Fibroblast of gingiva (primary cell): ENCODE measurements at regions not wholly inside any gene's neighbourhood (a gene's known extent, or its start where the extent isn't known, plus 50 kb on each side); places are given as distances from the start of the nearest gene placed in this dataset.

Source experiments
- DNase-seq: peaks from one replicate; pipeline ENCODE4 v3.0.0-alpha.2; 2011; ENCODE audit warnings: low read depth

DNA sequence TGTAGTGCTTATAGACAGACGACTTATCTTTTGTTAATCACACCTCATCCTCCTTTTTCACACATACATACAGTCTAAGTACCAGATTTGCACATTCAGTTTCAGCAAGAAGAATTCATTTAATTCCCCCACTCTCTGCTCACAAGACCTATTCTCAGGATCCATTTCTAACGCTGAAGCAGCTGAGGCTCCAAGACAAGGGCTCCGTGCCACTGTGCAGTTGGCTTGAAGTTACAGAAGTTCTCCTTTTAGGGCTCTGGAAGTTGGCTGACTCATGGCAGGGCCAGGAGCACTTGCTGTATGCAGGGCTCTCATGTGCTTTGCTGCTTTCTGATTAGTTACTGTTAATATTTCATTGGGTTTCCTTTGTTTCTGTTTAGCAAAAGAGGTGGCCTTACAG is 1566.9 kb upstream of the TMEM132C start:
- peak; percentile 6 for DNase-seq

DNA sequence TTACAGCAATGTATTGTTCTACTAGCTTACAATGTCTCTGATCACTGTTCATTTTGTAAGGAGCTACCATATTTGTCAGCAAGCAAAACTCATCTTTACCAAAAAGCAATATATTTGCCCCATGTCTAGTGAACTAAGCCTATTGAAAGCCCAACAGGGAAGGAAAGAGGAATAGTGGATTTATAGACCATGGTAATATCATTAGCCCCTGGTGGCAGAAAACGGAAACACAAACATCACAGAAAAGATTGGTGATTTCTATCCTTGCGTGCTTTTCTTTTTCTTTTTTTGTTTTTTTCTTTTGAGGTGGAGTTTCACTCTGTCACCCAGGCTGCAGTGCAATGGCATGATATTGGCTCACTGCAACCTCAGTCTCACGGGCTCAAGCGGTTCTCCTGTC is 1562.4 kb upstream of the TMEM132C start:
- no peak for DNase-seq

GRCh38 chr12:126706300-126706699 is 1560.7 kb upstream of the TMEM132C start:
- no peak for DNase-seq

DNA sequence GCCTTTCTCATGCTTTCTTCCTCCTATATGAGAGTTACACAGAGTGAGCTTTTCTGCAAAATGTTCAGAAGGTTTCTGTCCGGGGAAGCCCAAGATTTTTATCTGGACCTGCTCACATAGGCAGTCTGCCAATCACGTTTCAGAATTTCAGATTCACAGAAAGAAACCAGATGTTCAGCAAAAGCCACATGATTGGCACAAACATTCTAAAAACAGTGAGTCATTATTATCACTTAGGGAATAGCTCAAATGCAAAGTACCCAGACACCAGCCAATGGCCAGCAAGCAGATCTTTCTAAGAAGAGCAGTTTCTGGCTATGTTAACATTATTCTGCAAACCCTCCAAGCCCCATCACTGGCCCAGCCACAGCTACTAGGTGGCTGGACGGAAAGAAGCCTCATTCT is 1558.5 kb upstream of the TMEM132C start:
- DNase-seq, result peak; percentile 91

DNA sequence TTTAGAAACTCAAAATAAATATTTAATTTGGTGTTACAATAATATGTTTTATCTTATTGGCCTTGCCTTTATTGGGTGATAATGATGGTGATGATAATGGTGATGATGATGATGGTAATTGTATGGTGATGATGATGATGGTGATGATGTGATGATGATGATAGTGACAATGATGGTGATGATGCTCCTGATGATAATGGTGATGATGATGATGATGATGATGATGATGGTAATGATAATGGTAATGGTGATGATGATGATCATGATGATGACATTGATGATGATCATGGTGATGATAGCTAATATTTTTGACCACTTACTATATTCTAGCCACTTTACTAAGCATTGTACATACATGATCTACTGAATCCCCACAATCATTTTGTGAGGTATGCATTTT is 1548.6 kb upstream of the TMEM132C start:
- DNase-seq, result no peak

- no peak for DNase-seq
These were observed 1546.9 kb upstream of the TMEM132C start for GRCh38 chr12:126719912-126720705.

- no peak for DNase-seq
These were observed 1540.3 kb upstream of the TMEM132C start for GRCh38 chr12:126726481-126727217.

DNA sequence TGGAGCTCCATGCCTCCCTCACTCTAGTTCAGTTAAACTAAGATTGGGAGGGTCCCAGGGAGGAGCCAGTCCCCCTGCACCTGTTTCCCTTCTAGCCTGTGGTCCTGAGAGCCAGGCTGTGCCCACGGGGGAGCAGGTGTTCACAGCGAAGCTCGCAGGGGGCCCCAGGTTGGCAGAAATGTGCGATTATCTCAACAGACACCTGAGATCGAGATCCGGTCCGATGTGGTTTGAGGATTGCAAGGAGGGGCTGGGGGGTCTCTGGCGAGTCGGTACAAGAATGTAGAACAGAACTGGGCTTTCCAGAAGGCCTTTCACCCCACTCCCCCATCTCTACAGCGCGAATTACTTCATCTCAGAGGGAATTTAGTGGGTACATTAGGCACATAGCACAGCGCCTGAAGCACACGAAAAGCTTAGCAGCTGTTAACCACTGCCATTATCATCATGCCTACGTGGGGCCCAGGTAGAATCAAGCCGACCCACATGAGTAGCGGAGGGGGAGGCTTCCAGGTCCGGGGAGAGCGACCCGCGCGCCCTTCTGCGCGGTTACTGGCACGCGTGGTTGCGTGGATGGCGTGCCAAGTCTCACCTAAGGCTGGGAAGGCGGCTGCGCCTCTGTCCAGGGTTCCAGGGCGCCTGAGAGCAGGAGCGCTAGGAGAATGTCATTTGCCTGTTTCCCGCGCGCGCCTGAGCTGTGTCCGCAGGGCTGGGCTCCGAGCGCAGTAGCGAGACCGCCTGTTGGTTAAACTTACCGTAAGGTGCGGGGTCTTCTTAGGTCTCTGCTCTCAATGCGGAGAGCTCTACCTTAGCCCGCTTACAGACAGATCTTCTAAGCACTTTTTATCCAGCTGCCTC is 1539.5 kb upstream of the TMEM132C start:
- no peak for DNase-seq

DNA sequence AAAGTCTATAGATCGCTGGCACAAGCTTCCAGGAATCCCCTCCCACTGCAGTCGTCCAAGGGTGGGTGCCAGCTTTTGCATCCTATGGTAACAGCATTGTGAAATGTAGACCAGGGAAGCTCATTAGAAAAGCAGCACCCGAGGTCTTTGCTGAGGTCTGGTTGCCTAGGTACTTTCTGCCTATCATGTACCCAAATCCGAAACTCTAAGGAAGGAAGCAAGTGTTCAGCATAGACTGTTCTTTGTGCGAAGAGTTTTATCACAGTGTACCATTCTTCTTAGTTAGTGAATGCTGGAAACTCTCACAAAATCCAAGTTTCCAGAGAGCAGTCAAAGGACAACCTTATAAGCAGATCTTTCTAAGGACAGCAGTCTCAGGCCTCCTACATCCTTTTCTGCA is 1532.7 kb upstream of the TMEM132C start:
- no peak for DNase-seq

DNA sequence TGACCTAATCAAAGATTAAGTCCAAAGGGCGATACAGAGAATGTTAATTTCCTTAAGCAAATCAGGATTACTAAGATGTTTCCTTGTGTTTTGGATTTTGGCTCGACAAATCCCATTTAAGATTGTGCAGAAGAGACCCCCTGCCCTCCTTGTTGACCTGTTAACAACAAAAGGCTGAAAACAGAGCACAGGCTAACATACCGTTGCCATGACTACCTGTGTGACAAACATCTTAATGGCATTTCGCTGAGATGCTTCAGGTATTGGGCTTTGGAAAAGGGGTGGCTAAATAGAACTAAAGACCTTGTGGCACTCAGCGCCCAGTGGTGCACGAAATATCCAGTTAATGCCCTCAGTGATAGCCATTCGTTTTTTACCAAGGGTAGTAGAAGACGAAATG is 1532.3 kb upstream of the TMEM132C start:
- DNase-seq, result no peak

GRCh38 chr12:126741536-126742240 is 1525.3 kb upstream of the TMEM132C start:
- peak; percentile 9 for DNase-seq

- DNase-seq, result no peak
These were observed 1524.7 kb upstream of the TMEM132C start for GRCh38 chr12:126742241-126742641.

- DNase-seq, result peak; percentile 10
These were observed 1519.3 kb upstream of the TMEM132C start for GRCh38 chr12:126747530-126748149.

GRCh38 chr12:126752021-126752420 is 1514.9 kb upstream of the TMEM132C start:
- no peak for DNase-seq

DNA sequence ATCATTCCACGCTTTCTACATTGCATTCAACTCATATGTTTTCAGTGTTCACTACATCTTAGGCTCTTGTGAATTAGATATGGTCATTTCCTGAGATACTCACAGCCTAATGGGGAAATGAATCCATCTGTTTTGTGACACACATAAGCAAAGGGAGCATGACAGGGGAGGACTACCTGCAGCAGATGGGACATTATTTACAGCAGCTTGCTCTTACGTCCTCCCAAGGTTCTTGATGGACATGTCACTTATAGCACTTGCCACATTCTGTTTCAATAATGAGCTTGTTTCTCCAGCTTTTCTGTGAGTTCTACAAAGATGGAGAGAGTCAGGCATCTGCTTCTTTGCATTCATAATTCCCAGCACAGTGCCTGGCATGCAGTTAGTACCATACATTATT is 1509.6 kb upstream of the TMEM132C start:
- no peak for DNase-seq

DNA sequence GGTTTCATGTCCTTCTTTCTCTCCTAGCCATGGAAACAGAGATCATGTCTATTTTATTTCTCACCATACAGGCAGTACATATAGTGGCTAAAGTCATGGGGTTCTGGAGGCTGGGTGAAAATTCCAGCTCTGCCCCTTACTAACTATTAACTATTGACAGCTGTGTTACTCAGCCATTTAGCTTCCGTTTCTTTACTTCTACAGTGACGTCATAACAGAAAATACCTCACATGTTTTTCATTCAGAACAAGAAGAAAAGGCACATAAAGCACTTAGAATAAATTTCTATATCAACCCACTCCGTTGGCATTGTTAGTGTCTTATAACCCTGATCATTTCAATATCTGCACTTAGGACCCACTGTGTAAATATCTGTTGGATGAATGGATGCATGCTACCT is 1506.9 kb upstream of the TMEM132C start:
- no peak for DNase-seq

GRCh38 chr12:126761420-126761819 is 1505.5 kb upstream of the TMEM132C start:
- DNase-seq, result no peak

- DNase-seq, result no peak
These were observed 1504.8 kb upstream of the TMEM132C start for GRCh38 chr12:126762150-126762549.

- no peak for DNase-seq
These were observed 1503.6 kb upstream of the TMEM132C start for GRCh38 chr12:126763359-126763758.

GRCh38 chr12:126767334-126767733 is 1499.6 kb upstream of the TMEM132C start:
- no peak for DNase-seq

GRCh38 chr12:126768517-126768916 is 1498.5 kb upstream of the TMEM132C start:
- DNase-seq, result no peak
